GM12801 (cell line): ENCODE measurements at regions not wholly inside any gene's neighbourhood (a gene's known extent, or its start where the extent isn't known, plus 50 kb on each side); places are given as distances from the start of the nearest gene placed in this dataset.

ENCODE experiments used
- TF ChIP-seq, protein P1 (sequence below): IDR thresholded peaks from one replicate; pipeline ENCODE4 v1.5.1; 2011; ENCODE audit warnings: control low read depth; ENCODE audit not compliant: insufficient read length; ENCODE audit errors: extremely low read depth

DNA sequence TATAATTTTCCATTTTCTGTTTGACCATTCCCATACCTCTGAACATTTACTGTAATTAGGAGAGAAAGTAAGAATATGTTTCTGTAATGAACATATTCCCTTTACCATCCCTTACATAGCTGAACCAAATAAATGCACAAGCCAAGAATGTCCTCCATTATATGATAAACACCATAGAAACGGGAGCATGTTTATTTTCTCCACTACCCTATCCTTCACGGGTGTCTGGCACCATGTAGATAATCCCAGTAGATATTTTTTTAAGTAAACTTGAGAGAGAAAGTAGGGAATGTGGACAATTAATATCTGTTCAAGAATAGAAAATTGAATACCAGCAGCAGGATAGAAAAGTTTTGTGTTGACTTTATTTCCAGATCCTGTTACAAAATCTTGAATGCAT, 928.4 kb downstream of the EFNB2 start:
- TF ChIP-seq, protein P1, sequence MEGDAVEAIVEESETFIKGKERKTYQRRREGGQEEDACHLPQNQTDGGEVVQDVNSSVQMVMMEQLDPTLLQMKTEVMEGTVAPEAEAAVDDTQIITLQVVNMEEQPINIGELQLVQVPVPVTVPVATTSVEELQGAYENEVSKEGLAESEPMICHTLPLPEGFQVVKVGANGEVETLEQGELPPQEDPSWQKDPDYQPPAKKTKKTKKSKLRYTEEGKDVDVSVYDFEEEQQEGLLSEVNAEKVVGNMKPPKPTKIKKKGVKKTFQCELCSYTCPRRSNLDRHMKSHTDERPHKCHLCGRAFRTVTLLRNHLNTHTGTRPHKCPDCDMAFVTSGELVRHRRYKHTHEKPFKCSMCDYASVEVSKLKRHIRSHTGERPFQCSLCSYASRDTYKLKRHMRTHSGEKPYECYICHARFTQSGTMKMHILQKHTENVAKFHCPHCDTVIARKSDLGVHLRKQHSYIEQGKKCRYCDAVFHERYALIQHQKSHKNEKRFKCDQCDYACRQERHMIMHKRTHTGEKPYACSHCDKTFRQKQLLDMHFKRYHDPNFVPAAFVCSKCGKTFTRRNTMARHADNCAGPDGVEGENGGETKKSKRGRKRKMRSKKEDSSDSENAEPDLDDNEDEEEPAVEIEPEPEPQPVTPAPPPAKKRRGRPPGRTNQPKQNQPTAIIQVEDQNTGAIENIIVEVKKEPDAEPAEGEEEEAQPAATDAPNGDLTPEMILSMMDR: no peak

DNA sequence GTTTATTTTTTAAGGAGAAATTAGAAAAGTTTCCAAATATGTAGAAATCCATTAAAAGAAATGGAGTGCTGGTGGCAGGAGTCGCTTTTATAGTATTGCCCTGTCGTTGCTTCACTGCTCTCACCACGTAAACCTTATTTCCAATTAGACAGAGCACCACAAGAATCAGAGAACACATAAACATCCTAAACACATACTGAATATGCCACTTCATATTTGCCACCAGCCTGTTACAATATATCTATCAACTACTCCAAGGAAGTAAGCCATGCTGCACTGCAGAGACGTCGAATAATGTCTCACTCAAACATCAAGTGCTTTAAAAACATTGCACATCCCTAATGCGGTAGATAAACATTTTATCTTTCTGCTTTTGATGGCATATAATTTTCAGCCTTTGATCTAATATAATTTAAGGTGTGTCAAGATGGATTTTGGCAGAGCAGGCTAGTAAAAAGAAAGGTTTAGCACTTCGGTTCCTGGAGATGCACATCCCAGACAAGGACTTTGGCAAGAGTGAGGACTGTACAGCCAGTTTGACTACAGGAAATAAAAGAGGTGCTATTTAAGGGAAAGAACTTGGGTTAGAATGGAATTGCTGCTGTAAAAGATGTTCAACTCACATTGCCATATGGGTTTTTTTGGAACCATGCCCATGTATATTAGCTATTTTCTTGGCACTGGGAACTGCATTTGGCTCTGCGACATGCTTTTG, 932.3 kb downstream of the EFNB2 start:
- TF ChIP-seq, protein P1: no peak

GRCh38 chr13:105599477-105600037, 935.9 kb downstream of the EFNB2 start:
- TF ChIP-seq, protein P1: no peak

- TF ChIP-seq, protein P1: no peak
Observed at GRCh38 chr13:105598529-105598928, 936.9 kb downstream of the EFNB2 start.

DNA sequence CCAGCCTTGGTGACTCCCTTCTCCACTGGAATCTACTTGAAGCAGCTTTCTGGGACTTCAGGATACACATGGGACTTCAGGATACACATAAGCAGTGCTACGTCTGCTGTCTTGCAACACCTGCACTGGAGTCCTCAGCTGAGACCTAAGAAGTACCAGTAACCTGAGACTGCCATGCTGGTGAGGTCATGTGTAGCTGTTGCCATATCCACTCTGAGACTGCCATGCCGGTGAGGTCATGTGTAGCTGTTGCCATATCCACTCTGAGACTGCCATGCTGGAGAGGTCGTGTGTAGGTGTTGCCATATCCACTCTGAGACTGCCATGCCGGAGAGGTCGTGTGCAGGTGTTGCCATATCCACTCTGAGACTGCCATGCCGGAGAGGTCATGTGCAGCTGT, 937.9 kb downstream of the EFNB2 start:
- TF ChIP-seq, protein P1: no peak

DNA sequence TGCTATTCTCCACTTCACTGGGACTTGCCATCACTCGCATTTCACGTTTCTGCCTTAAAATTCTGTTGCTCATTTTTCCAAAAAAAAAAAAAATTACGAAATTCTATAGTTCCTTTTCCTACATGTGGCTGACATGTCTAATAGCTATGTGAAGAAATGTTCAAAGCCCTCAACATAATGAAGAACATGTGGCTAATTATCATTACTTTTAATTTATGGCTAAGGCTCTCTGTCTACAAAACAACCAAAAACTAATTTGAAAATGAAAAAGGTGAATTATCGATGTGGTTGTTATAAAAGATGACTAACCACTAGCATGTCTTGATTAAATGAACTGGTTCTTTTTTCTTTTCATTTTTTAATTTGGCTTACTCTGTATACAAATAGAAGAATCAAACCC, 940.0 kb downstream of the EFNB2 start:
- TF ChIP-seq, protein P1: no peak

DNA sequence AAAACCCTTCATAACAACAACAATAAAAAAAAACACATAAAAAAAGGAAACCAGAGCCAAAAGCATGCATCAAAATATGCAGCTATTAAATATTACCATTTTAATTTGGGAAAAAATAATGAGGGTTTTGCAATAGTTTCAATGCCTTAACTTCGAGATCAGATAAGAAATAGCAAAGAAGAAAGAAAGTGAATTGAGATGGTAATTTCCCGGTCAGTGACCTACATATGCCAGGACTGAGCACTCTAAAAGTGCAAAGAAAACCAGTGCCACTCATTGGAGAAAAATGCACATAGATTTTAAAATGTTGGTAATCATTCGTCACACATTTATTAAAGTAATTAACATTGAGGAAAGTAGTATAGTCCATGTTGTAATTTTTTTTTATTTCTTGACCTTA, 944.2 kb downstream of the EFNB2 start:
- TF ChIP-seq, protein P1: no peak
